GM19395 (cell line): ENCODE measurements at regions not wholly inside any gene's neighbourhood (a gene's known extent, or its start where the extent isn't known, plus 50 kb on each side); places are given as distances from the start of the nearest gene placed in this dataset.
"Not testable (repeated sequence)": the region's sequence is repeated elsewhere in the genome, so short reads cannot be mapped to it uniquely, and the experiment has no call there.

Source experiments
- ATAC-seq: cut with Tn5 transposase; IDR thresholded peaks from one replicate; pipeline ENCODE4 v1.9.1; 2021; ENCODE audit warnings: mild to moderate bottlenecking, moderate library complexity; ENCODE audit not compliant: unreplicated experiment

GRCh38 chr2:19205983-19206533 is 152.4 kb downstream of the OSR1 start:
- no peak for ATAC-seq

- no peak for ATAC-seq
Observed at GRCh38 chr2:19203866-19204265, 154.6 kb downstream of the OSR1 start.

- ATAC-seq = no peak
Observed at GRCh38 chr2:19201911-19202462, 156.4 kb downstream of the OSR1 start.

GRCh38 chr2:19198381-19198780 is 160.0 kb downstream of the OSR1 start:
- no peak for ATAC-seq

- ATAC-seq = no peak
Observed at GRCh38 chr2:19195661-19196060, 162.8 kb downstream of the OSR1 start.

GRCh38 chr2:19189391-19189790 is 169.0 kb downstream of the OSR1 start:
- ATAC-seq = no peak

GRCh38 chr2:19187323-19188020 is 171.0 kb downstream of the OSR1 start:
- ATAC-seq = no peak

- no peak for ATAC-seq
Observed at GRCh38 chr2:19185086-19185485, 173.3 kb downstream of the OSR1 start.

- ATAC-seq = no peak
Observed at GRCh38 chr2:19178175-19178574, 180.2 kb downstream of the OSR1 start.

GRCh38 chr2:19176977-19177376 is 181.4 kb downstream of the OSR1 start:
- no peak for ATAC-seq

- no peak for ATAC-seq
Observed at GRCh38 chr2:19176172-19176852, 182.1 kb downstream of the OSR1 start.

- no peak for ATAC-seq
Observed at GRCh38 chr2:19174176-19174575, 184.2 kb downstream of the OSR1 start.

- ATAC-seq = no peak
Observed at GRCh38 chr2:19171409-19171808, 187.0 kb downstream of the OSR1 start.

- ATAC-seq = no peak
Observed at GRCh38 chr2:19169134-19169768, 189.2 kb downstream of the OSR1 start.

- ATAC-seq = not testable (repeated sequence)
Observed at GRCh38 chr2:19164099-19164498, 194.3 kb downstream of the OSR1 start.

GRCh38 chr2:19158896-19159295 is 199.5 kb downstream of the OSR1 start:
- ATAC-seq = no peak

- no peak for ATAC-seq
Observed at GRCh38 chr2:19158211-19158610, 200.2 kb downstream of the OSR1 start.

- no peak for ATAC-seq
Observed at GRCh38 chr2:19156646-19157045, 201.8 kb downstream of the OSR1 start.

- ATAC-seq = no peak
Observed at GRCh38 chr2:19150726-19151125, 207.7 kb downstream of the OSR1 start.

GRCh38 chr2:19146867-19147266 is 211.6 kb downstream of the OSR1 start:
- ATAC-seq = no peak

GRCh38 chr2:19141234-19142004 is 217.0 kb downstream of the OSR1 start:
- ATAC-seq = no peak
